ENCODE measurements at regions not wholly inside any gene's neighbourhood (a gene's known extent, or its start where the extent isn't known, plus 50 kb on each side); places are given as distances from the start of the nearest gene placed in this dataset.

- no peaks in the 10 kb centered on the region for H3K4me1 ChIP-seq
- DNase-seq, result no peak
- H3K27me3 ChIP-seq, result no peaks in the 10 kb centered on the region
- H3K4me3 ChIP-seq, result no peak overlapping the region
- H3K27ac ChIP-seq, result no peak overlapping the region
- no peaks in the 10 kb centered on the region for H3K36me3 ChIP-seq
- no peak for ATAC-seq
- H3K9me3 ChIP-seq, result no peaks in the 10 kb centered on the region
- intact Hi-C loops (cut with DNase I), result no loop called here
- TF ChIP-seq POLR2A (IDR thresholded peaks at IDR 0.05) (no peak), CTCF (IDR thresholded peaks at IDR 0.05) (no peak)
- WGBS (ENCODE audit: insufficient coverage, low coverage, low lambda C conversion rate, missing lambda C conversion rate), result 96% methylated on average over 4 of the region's 10 CpGs
Measured at GRCh38 chr14:101411779-101412178, 149.5 kb upstream of the DIO3 start.

DNA sequence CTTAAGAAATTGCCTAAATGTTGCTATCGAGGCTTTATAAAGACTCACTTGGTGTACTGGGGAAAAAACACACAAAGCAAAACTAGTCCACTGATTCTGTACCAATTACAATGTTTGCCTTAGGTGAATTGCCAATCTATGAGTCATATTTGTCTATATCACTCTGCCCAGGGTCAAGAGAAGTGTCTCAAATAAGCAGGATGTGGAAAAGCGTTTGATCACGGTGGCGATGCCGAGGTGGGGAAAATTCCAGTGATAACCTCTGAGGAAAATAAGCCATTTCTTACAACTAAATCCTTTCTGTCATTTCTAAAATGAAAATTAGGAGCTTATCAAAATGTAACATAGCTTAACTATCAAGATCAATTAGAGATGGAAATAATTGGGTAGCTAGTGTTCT is 148.6 kb upstream of the DIO3 start:
- Histone ChIP-seq H3K4me1 (no peaks in the 10 kb centered on the region), H3K36me3 (no peaks in the 10 kb centered on the region), H3K27me3 (no peaks in the 10 kb centered on the region), H3K27ac (no peak overlapping the region), H3K4me3 (no peak overlapping the region), H3K9me3 (no peaks in the 10 kb centered on the region)
- TF ChIP-seq POLR2A (IDR thresholded peaks at IDR 0.05), result no peak
- TF ChIP-seq CTCF (IDR thresholded peaks at IDR 0.05), result no peak
- 25% methylated on average over 5 of the region's 5 CpGs for WGBS (ENCODE audit: insufficient coverage, low coverage, low lambda C conversion rate, missing lambda C conversion rate)
- peak in 3 of 4 donors; percentile 65 to 97 (median 79) for ATAC-seq
- DNase-seq, result no peak
- intact Hi-C loops (cut with DNase I), result no loop called here

DNA sequence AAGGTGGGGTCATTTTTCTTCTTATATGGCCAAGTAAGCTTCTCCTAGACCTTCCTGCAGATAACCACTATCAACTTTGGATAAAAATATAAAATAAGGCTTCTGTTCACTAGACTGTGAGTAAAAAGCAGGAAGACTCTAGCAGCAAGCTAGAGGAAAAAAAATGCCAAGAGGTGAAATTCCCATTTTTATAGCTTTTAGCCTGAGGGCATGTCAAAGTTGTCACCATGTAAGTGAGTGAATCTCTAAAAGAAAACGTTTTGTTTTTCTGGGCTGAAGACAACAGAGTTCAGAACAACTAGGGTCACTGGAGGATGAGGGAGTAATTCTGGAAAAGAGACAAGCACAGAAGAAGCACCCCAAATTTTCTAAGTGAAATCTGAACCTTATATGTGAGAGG is 143.9 kb upstream of the DIO3 start:
- H3K27me3 ChIP-seq, result no peaks in the 10 kb centered on the region
- no peak for DNase-seq
- WGBS (ENCODE audit: insufficient coverage, low coverage, low lambda C conversion rate, missing lambda C conversion rate), result 14% methylated on average over 1 of the region's 1 CpG

DNA sequence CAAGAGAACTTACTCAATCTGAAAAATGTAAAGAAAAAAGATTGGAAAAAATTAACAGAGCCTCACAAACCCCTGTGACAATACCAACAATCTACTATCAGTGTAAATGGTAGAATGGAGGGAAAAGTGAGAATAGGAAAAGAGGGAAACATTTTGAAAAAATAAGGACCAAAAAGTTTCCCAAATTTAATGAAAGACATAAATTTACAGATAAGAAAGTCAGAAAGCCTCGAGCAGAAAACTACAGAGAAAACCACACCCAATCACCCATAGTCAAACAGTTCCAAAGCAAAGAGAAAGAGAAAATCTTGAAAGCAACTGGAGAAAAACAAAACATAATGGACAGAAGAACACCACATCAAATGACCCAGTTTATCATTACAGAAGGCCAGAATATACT is 142.7 kb upstream of the DIO3 start:
- DNase-seq, result no peak

More for the DNA sequence above, 143.9 kb upstream of the DIO3 start:
- H3K4me1 ChIP-seq, result no peaks in the 10 kb centered on the region
- H3K9me3 ChIP-seq, result no peaks in the 10 kb centered on the region
- no peak for ATAC-seq
- intact Hi-C loops (cut with DNase I), result no loop called here
- no peak for TF ChIP-seq POLR2A (IDR thresholded peaks at IDR 0.05)
- TF ChIP-seq CTCF (IDR thresholded peaks at IDR 0.05), result no peak
- no peaks in the 10 kb centered on the region for H3K36me3 ChIP-seq
- no peak overlapping the region for H3K27ac ChIP-seq
- H3K4me3 ChIP-seq, result no peak overlapping the region

More for the DNA sequence above, 142.7 kb upstream of the DIO3 start:
- H3K4me3 ChIP-seq, result no peak overlapping the region
- intact Hi-C loops (cut with DNase I), result no loop called here
- H3K36me3 ChIP-seq, result no peaks in the 10 kb centered on the region
- 27% methylated on average over 1 of the region's 1 CpG for WGBS (ENCODE audit: insufficient coverage, low coverage, low lambda C conversion rate, missing lambda C conversion rate)
- H3K9me3 ChIP-seq, result no peaks in the 10 kb centered on the region
- no peak for TF ChIP-seq CTCF (IDR thresholded peaks at IDR 0.05)
- no peak for TF ChIP-seq POLR2A (IDR thresholded peaks at IDR 0.05)
- H3K27ac ChIP-seq, result no peak overlapping the region
- ATAC-seq, result no peak
- no peaks in the 10 kb centered on the region for H3K27me3 ChIP-seq
- H3K4me1 ChIP-seq, result no peaks in the 10 kb centered on the region

Data from right lobe of liver (tissue), 6 donors.